ENCODE measurements at regions not wholly inside any gene's neighbourhood (a gene's known extent, or its start where the extent isn't known, plus 50 kb on each side); places are given as distances from the start of the nearest gene placed in this dataset.

DNA sequence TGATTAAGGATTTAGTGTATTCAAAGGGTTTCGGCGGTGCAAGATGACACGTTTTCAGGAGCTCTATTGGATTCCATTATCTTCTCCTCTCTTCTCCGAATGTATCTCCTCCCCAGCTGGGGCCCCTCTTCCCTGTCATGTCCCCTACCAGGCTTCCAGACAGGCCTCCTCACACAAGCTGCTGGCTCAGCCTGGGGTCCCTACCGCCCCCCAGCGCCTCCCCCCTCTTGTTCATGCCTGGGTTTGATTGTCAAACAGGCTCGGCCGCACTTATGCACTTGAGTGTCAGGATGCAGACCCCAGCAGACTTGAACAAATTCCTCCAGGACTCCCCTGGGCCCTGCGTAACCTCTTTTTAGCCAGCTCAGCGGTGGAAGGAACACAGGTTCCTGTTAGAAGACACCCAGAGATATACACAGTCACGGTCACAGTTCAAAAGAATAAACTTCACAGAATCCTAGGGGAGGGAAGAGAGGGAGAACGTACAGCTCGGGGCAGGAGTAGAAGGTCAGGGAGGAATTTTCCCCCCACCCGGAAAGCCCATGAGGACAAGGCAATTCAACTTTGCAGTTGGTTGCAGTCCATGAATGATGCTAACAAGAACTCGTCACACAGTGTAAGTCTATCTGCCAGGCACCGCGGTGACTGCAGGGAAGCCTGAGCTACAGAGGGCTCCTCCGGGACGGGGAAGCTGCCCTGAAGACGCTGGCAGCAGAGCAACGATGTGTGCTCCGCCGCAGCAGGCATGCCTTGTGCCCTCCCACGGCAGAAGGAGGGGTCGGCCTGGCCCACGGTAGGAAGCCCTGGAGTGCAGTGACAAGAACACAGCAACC lies 560.0 kb downstream of the BNC2 start:
- Histone ChIP-seq H3F3A (ENCODE audit: control insufficient read depth, insufficient read depth) (no peaks in the 10 kb centered on the region), H3K4me2 (ENCODE audit: low read length) (no peak overlapping the region), H3K36me3 (ENCODE audit: control insufficient read depth, low read length) (no peaks in the 10 kb centered on the region), H3K27ac (ENCODE audit: low read depth, low read length) (no peak overlapping the region), H4K20me1 (ENCODE audit: control insufficient read depth, insufficient read depth, low read depth, low read length) (no peaks in the 10 kb centered on the region), H3K79me2 (ENCODE audit: control insufficient read depth, low read length) (no peaks in the 10 kb centered on the region), H3K9me2 (replicated peaks; ENCODE audit: control insufficient read depth, low read length) (no peaks in the 10 kb centered on the region), H3K4me1 (ENCODE audit: control insufficient read depth, low read length) (no peaks in the 10 kb centered on the region), H3K9me3 (ENCODE audit: control insufficient read depth, insufficient read depth, low read length) (no peaks in the 10 kb centered on the region), H3K27me3 (ENCODE audit: control insufficient read depth, low read length) (no peaks in the 10 kb centered on the region), H3K4me3 (ENCODE audit: low read length) (no peak overlapping the region)
- TF ChIP-seq, protein P1, sequence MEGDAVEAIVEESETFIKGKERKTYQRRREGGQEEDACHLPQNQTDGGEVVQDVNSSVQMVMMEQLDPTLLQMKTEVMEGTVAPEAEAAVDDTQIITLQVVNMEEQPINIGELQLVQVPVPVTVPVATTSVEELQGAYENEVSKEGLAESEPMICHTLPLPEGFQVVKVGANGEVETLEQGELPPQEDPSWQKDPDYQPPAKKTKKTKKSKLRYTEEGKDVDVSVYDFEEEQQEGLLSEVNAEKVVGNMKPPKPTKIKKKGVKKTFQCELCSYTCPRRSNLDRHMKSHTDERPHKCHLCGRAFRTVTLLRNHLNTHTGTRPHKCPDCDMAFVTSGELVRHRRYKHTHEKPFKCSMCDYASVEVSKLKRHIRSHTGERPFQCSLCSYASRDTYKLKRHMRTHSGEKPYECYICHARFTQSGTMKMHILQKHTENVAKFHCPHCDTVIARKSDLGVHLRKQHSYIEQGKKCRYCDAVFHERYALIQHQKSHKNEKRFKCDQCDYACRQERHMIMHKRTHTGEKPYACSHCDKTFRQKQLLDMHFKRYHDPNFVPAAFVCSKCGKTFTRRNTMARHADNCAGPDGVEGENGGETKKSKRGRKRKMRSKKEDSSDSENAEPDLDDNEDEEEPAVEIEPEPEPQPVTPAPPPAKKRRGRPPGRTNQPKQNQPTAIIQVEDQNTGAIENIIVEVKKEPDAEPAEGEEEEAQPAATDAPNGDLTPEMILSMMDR (IDR thresholded peaks at IDR 0.05; ENCODE audit: low read depth, low read length, poor library complexity, severe bottlenecking) = no peak
- TF ChIP-seq EZH2phosphoT487 (IDR thresholded peaks at IDR 0.05; ENCODE audit: borderline replicate concordance, low read length) = no peak

GRCh38 chr9:16312116-16312515 lies 558.4 kb downstream of the BNC2 start:
- no peak overlapping the region for H3K4me3 ChIP-seq (ENCODE audit: low read length)
- no peaks in the 10 kb centered on the region for H3K27me3 ChIP-seq (ENCODE audit: control insufficient read depth, low read length)
- H3F3A ChIP-seq (ENCODE audit: control insufficient read depth, insufficient read depth) = no peaks in the 10 kb centered on the region
- no peak overlapping the region for H3K4me2 ChIP-seq (ENCODE audit: low read length)
- TF ChIP-seq EZH2phosphoT487 (IDR thresholded peaks at IDR 0.05; ENCODE audit: borderline replicate concordance, low read length) = no peak
- TF ChIP-seq, protein P1 (IDR thresholded peaks at IDR 0.05; ENCODE audit: low read depth, low read length, poor library complexity, severe bottlenecking) = no peak
- no peaks in the 10 kb centered on the region for H3K9me2 ChIP-seq (replicated peaks; ENCODE audit: control insufficient read depth, low read length)
- no peaks in the 10 kb centered on the region for H3K4me1 ChIP-seq (ENCODE audit: control insufficient read depth, low read length)
- H3K36me3 ChIP-seq (ENCODE audit: control insufficient read depth, low read length) = no peaks in the 10 kb centered on the region
- no peak overlapping the region for H3K27ac ChIP-seq (ENCODE audit: low read depth, low read length)
- no peaks in the 10 kb centered on the region for H3K9me3 ChIP-seq (ENCODE audit: control insufficient read depth, insufficient read depth, low read length)
- H3K79me2 ChIP-seq (ENCODE audit: control insufficient read depth, low read length) = no peaks in the 10 kb centered on the region
- no peaks in the 10 kb centered on the region for H4K20me1 ChIP-seq (ENCODE audit: control insufficient read depth, insufficient read depth, low read depth, low read length)

- H3K79me2 ChIP-seq (ENCODE audit: control insufficient read depth, low read length) = no peaks in the 10 kb centered on the region
- no peaks in the 10 kb centered on the region for H3K4me1 ChIP-seq (ENCODE audit: control insufficient read depth, low read length)
- no peaks in the 10 kb centered on the region for H3K9me2 ChIP-seq (replicated peaks; ENCODE audit: control insufficient read depth, low read length)
- no peak overlapping the region for H3K4me3 ChIP-seq (ENCODE audit: low read length)
- H3K36me3 ChIP-seq (ENCODE audit: control insufficient read depth, low read length) = no peaks in the 10 kb centered on the region
- no peaks in the 10 kb centered on the region for H3K9me3 ChIP-seq (ENCODE audit: control insufficient read depth, insufficient read depth, low read length)
- no peaks in the 10 kb centered on the region for H3K27me3 ChIP-seq (ENCODE audit: control insufficient read depth, low read length)
- H3K27ac ChIP-seq (ENCODE audit: low read depth, low read length) = no peak overlapping the region
- no peaks in the 10 kb centered on the region for H3F3A ChIP-seq (ENCODE audit: control insufficient read depth, insufficient read depth)
- no peak overlapping the region for H3K4me2 ChIP-seq (ENCODE audit: low read length)
- H4K20me1 ChIP-seq (ENCODE audit: control insufficient read depth, insufficient read depth, low read depth, low read length) = no peaks in the 10 kb centered on the region
- no peak for TF ChIP-seq EZH2phosphoT487 (IDR thresholded peaks at IDR 0.05; ENCODE audit: borderline replicate concordance, low read length)
- TF ChIP-seq, protein P1 (IDR thresholded peaks at IDR 0.05; ENCODE audit: low read depth, low read length, poor library complexity, severe bottlenecking) = no peak
Measured at GRCh38 chr9:16312962-16313546, 557.4 kb downstream of the BNC2 start.
